GM12878 (cell line): ENCODE measurements at regions not wholly inside any gene's neighbourhood (a gene's known extent, or its start where the extent isn't known, plus 50 kb on each side); places are given as distances from the start of the nearest gene placed in this dataset.

Experiments
- ATAC-seq: fragments of 200-7000 bp; cut with Tn5 transposase; 3 replicates; pipeline ENCODE4 v1.9.1; 2020; ENCODE audit warnings: mild to moderate bottlenecking, moderate library complexity
- BruUV-seq: library from RNA; stranded (reverse); fragments of 400-500 nt; replicated peaks from 2 replicates; lab custom pipeline; 2021; lab: Mats Ljungman, UMichigan
- CTCF ChIA-PET: fragments of 300-600 bp; sonication (Branson Sonifier 250); formaldehyde crosslinking; extraction: SDS; loops from one replicate; lab custom pipeline; 2021; ENCODE audit warnings: inconsistent platforms; lab: Yijun Ruan, JAX
- POLR2A ChIA-PET: fragments of 350-600 bp; formaldehyde crosslinking; extraction: SDS; loops from one replicate; lab custom pipeline; 2021; ENCODE audit warnings: inconsistent platforms; lab: Charles Lee
- RAD21 ChIA-PET: fragments of 300-600 bp; sonication (Branson Sonifier 250); formaldehyde crosslinking; loops from one replicate; lab custom pipeline; 2023; ENCODE audit warnings: antibody characterized with exemption; ENCODE audit not compliant: unreplicated experiment; lab: Charles Lee
- SMC1A ChIA-PET: fragments of 300-600 bp; sonication (Branson Sonifier 250); formaldehyde crosslinking; loops from one replicate; lab custom pipeline; 2023; ENCODE audit not compliant: unreplicated experiment, uncharacterized antibody; lab: Charles Lee
- DNase-seq: peaks from one replicate; pipeline ENCODE4 v3.0.0-alpha.2; 2011; ENCODE audit warnings: low read depth, low spot score
- FAIRE-seq: peaks from 3 replicates; lab custom pipeline; 2011; peaks lifted over from hg19 to GRCh38; lab: Jason Lieb, UNC
- H2AFZ ChIP-seq: 2 replicates; pipeline ENCODE4 v1.6.0; 2011; ENCODE audit warnings: low read depth, low read length, control low read depth; ENCODE audit not compliant: control insufficient read depth
- H3K27ac ChIP-seq: 2 replicates; pipeline ENCODE4 v1.5.1; 2011; ENCODE audit warnings: control low read depth; ENCODE audit not compliant: control insufficient read depth, insufficient read depth
- H3K27me3 ChIP-seq, 2 experiments: replicated peaks in 1 of 2; 2 replicates each; pipeline versions ENCODE4 v1.6.0 to v1.6.1; 2011; ENCODE audit warnings: low read length in 1 of 2; ENCODE audit not compliant: control insufficient read depth in 2 of 2, insufficient read depth in 2 of 2
- H3K36me3 ChIP-seq, 2 experiments: 2 replicates each; pipeline ENCODE4 v1.5.1; 2011; ENCODE audit warnings: low read length in 1 of 2; ENCODE audit not compliant: control insufficient read depth in 2 of 2, insufficient read depth in 2 of 2
- H3K4me1 ChIP-seq: 2 replicates; pipeline ENCODE4 v1.6.1; 2011; ENCODE audit warnings: mild to moderate bottlenecking, low read length, moderate library complexity, mixed read lengths; ENCODE audit not compliant: control insufficient read depth, insufficient read depth
- H3K4me2 ChIP-seq: 2 replicates; pipeline ENCODE4 v1.6.0; 2011; ENCODE audit warnings: control low read depth; ENCODE audit not compliant: control insufficient read depth, insufficient read depth
- H3K4me3 ChIP-seq: fragments of 200-600 bp; sonication (generic); 2 replicates; pipeline ENCODE4 v1.5.1; 2016
- H3K79me2 ChIP-seq: 2 replicates; pipeline ENCODE4 v1.6.0; 2011; ENCODE audit warnings: low read length; ENCODE audit not compliant: control insufficient read depth, insufficient read depth
- H3K9ac ChIP-seq: 2 replicates; pipeline ENCODE4 v1.8.0; 2011; ENCODE audit warnings: low read length, control low read depth, mixed read lengths; ENCODE audit not compliant: control insufficient read depth, insufficient read depth
- H3K9me3 ChIP-seq: replicated peaks from 3 replicates; pipeline ENCODE4 v1.5.1; 2011; ENCODE audit warnings: mild to moderate bottlenecking, low read length; ENCODE audit not compliant: control insufficient read depth, insufficient read depth
- H4K20me1 ChIP-seq: 2 replicates; pipeline ENCODE4 v1.6.0; 2011; ENCODE audit not compliant: control insufficient read depth, insufficient read depth
- CHD4 ChIP-seq: fragments of 200-600 bp; sonication (generic); IDR thresholded peaks from 2 replicates; pipeline ENCODE4 v1.6.1; 2016; ENCODE audit warnings: mild to moderate bottlenecking
- E4F1 ChIP-seq: fragments of 450-650 bp; IDR thresholded peaks from 2 replicates; pipeline ENCODE4 v1.6.1; 2018; ENCODE audit warnings: borderline replicate concordance, mild to moderate bottlenecking; ENCODE audit not compliant: partially characterized antibody
- EGR1 ChIP-seq, 2 experiments: IDR thresholded peaks; 1 replicate in 1 of 2; 2 replicates in 1 of 2; pipeline ENCODE4 v1.6.1; 2011 to 2012; ENCODE audit warnings: low read depth in 2 of 2, low read length in 2 of 2, borderline replicate concordance in 1 of 2, mild to moderate bottlenecking in 1 of 2, moderate library complexity in 1 of 2
- HDGF ChIP-seq: fragments of 450-650 bp; IDR thresholded peaks from 2 replicates; pipeline ENCODE4 v1.6.1; 2016; ENCODE audit warnings: antibody characterized with exemption
- MAX ChIP-seq: IDR thresholded peaks from 2 replicates; pipeline ENCODE4 v1.6.1; 2012; ENCODE audit warnings: low read depth, low read length, improper control_type of control experiment
- RBBP5 ChIP-seq: fragments of 200-600 bp; sonication (generic); conservative IDR thresholded peaks from 2 replicates; pipeline ENCODE4 v1.6.1; 2016
- RELA ChIP-seq: fragments of 450-650 bp; IDR thresholded peaks from 2 replicates; pipeline ENCODE4 v1.8.0; 2014; ENCODE audit warnings: borderline replicate concordance; ENCODE audit not compliant: partially characterized antibody
- RFX5 ChIP-seq: IDR thresholded peaks from 2 replicates; pipeline ENCODE4 v1.6.1; 2011; ENCODE audit warnings: low read depth, low read length, improper control_type of control experiment
- SMAD1 ChIP-seq: fragments of 450-650 bp; IDR thresholded peaks from 2 replicates; pipeline ENCODE4 v1.6.1; 2018; ENCODE audit warnings: mild to moderate bottlenecking, low read depth; ENCODE audit not compliant: partially characterized antibody
- SP1 ChIP-seq: IDR thresholded peaks from one replicate; pipeline ENCODE4 v1.6.1; 2011; ENCODE audit warnings: low read depth, low read length
- SREBF2 ChIP-seq: IDR thresholded peaks from 2 replicates; pipeline ENCODE4 v1.6.1; 2012; ENCODE audit warnings: mild to moderate bottlenecking, low read length
- TAF1 ChIP-seq: IDR thresholded peaks from 2 replicates; pipeline ENCODE4 v1.6.1; 2011; ENCODE audit warnings: mild to moderate bottlenecking, low read depth, low read length, borderline replicate concordance
- WGBS: methylation state at CpG from one replicate; pipeline ENCODE4 v1.1.6; 2016; ENCODE audit warnings: low lambda C conversion rate; ENCODE audit not compliant: insufficient replicate concordance, insufficient coverage; ENCODE audit errors: missing lambda C conversion rate; 5-methylcytosine and 5-hydroxymethylcytosine counted together
- in situ Hi-C: fragments of 300-500 bp; cut with MboI; formaldehyde crosslinking; loops from 9 replicates; pipeline ENCODE4 v1.14.3; 2018; ENCODE audit warnings: mixed read lengths
- intact Hi-C: fragments of 100-400 bp; cut with micrococcal nuclease; formaldehyde crosslinking; loops from one replicate; pipeline ENCODE4 v1.14.2; 2022; ENCODE audit not compliant: unreplicated experiment
- TF ChIP-seq, protein P1 (sequence below): fragments of 450-650 bp; IDR thresholded peaks from 2 replicates; pipeline ENCODE4 v1.6.1; 2017; ENCODE audit warnings: antibody characterized with exemption, mild to moderate bottlenecking, moderate library complexity

GRCh38 chr13:34748596-34748995 lies 193.5 kb upstream of the NBEA start:
- ChIA-PET POLR2A (interaction anchor here (1.3 kb wide), 1 partner anchor 12 kb away, joined by 3 read pairs; no protein-coding TSS in a partner anchor), CTCF (no interaction called here), SMC1A (interaction anchor here (1.0 to 1.2 kb wide), 2 partner anchors 10 to 30 kb away, joined by 3 to 6 read pairs; no protein-coding TSS in a partner anchor), RAD21 (no interaction called here)
- H3K4me2 ChIP-seq, result no peak overlapping the region
- no peaks in the 10 kb centered on the region for H3K27me3 ChIP-seq
- 0 out of 3 replicates have a peak, but pooled peaks have one; percentile 17 for ATAC-seq
- H3K4me1 ChIP-seq, result no peaks in the 10 kb centered on the region
- no peak overlapping the region for H3K27ac ChIP-seq
- H3K36me3 ChIP-seq, result no peaks in the 10 kb centered on the region
- FAIRE-seq, result no peak
- WGBS, result 0% methylated on average over 1 of the region's 1 CpG
- no peaks in the 10 kb centered on the region for H3K79me2 ChIP-seq
- BruUV-seq, result no TSS peak
- intact Hi-C loops (no loop called here), in situ Hi-C loops (no loop called here)
- H3K9me3 ChIP-seq, result no peaks in the 10 kb centered on the region; the same call in 2 of the 3 replicates
- no peaks in the 10 kb centered on the region for H4K20me1 ChIP-seq
- no peak overlapping the region for H2AFZ ChIP-seq
- TF ChIP-seq E4F1 (no peak), CHD4 (no peak), RFX5 (no peak), EGR1 (IDR thresholded peaks at IDR 0.05; ENCODE audit: borderline replicate concordance in 1 of 2, low read depth in 2 of 2, low read length in 2 of 2) (no peak)
- no peak for DNase-seq
- H3K4me3 ChIP-seq, result no peak overlapping the region
- no peak overlapping the region for H3K9ac ChIP-seq

GRCh38 chr13:34749046-34749445 lies 193.0 kb upstream of the NBEA start:
- H2AFZ ChIP-seq, result no peak overlapping the region
- H3K79me2 ChIP-seq, result no peaks in the 10 kb centered on the region
- ChIA-PET POLR2A (no interaction called here), CTCF (no interaction called here), RAD21 (no interaction called here), SMC1A (interaction anchor here (1.0 to 1.6 kb wide), 3 partner anchors 11 to 30 kb away, joined by 3 to 6 read pairs (median 3); no protein-coding TSS in a partner anchor)
- no peak for ATAC-seq
- no peaks in the 10 kb centered on the region for H3K36me3 ChIP-seq
- intact Hi-C loops, result no loop called here
- H3K9me3 ChIP-seq, result no peaks in the 10 kb centered on the region; the same call in 2 of the 3 replicates
- no peak overlapping the region for H3K4me3 ChIP-seq
- no peak overlapping the region for H3K27ac ChIP-seq
- no peak for DNase-seq
- H3K27me3 ChIP-seq, result no peaks in the 10 kb centered on the region
- FAIRE-seq, result no peak
- H3K4me2 ChIP-seq, result no peak overlapping the region
- in situ Hi-C loops, result no loop called here
- no peaks in the 10 kb centered on the region for H3K4me1 ChIP-seq
- 39% methylated on average over 8 of the region's 8 CpGs for WGBS
- no peak overlapping the region for H3K9ac ChIP-seq
- BruUV-seq, result no TSS peak
- H4K20me1 ChIP-seq, result no peaks in the 10 kb centered on the region
- TF ChIP-seq SMAD1, result no peak
- TF ChIP-seq TAF1, result no peak
- TF ChIP-seq HDGF, result no peak
- TF ChIP-seq SREBF2, result no peak
- TF ChIP-seq MAX, result no peak
- TF ChIP-seq, protein P1, sequence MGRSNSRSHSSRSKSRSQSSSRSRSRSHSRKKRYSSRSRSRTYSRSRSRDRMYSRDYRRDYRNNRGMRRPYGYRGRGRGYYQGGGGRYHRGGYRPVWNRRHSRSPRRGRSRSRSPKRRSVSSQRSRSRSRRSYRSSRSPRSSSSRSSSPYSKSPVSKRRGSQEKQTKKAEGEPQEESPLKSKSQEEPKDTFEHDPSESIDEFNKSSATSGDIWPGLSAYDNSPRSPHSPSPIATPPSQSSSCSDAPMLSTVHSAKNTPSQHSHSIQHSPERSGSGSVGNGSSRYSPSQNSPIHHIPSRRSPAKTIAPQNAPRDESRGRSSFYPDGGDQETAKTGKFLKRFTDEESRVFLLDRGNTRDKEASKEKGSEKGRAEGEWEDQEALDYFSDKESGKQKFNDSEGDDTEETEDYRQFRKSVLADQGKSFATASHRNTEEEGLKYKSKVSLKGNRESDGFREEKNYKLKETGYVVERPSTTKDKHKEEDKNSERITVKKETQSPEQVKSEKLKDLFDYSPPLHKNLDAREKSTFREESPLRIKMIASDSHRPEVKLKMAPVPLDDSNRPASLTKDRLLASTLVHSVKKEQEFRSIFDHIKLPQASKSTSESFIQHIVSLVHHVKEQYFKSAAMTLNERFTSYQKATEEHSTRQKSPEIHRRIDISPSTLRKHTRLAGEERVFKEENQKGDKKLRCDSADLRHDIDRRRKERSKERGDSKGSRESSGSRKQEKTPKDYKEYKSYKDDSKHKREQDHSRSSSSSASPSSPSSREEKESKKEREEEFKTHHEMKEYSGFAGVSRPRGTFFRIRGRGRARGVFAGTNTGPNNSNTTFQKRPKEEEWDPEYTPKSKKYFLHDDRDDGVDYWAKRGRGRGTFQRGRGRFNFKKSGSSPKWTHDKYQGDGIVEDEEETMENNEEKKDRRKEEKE, result no peak
- TF ChIP-seq SP1, result no peak
- TF ChIP-seq RELA, result no peak
- TF ChIP-seq RBBP5, result no peak
